ENCODE measurements at regions not wholly inside any gene's neighbourhood (a gene's known extent, or its start where the extent isn't known, plus 50 kb on each side); places are given as distances from the start of the nearest gene placed in this dataset.

DNA sequence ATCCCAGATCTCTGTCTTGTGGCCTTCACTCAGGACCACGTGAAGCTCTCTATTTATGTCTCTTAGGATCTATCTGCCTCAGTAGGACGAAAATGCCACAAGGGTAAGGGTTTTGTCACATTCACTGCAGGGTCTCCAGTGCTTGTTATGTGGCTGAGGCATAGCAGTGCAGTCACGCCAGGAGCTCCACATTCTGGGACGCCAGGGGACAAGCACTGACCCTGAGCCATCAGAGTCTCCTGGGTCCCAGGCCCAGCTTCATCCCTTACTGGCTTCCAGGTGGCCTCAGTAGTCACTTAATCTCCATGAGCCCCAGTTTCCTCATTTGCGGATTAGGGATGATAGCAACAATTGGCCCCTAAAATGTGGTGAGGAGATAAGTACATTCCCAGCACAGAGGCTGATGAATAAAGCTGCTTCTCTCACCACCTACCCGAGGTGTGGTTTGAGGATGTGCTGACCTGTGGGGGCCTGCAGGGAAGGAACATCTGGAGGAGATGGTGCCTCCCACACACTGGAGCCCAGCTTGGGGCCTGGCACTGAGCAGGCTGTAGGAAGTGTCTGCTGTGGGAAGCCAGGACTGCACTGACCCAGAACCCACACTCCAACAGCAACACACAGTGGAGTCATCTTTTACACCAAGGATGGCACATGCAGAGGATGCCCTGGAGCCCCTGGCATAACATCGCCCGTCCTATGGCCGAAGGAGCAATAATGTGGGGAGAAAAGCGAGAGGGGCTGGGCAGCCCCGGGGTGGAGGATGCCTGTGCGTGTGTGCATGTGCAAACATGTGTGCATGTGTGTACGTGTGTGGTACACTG is 93.2 kb upstream of the IQSEC1 start:
- Histone ChIP-seq H3K9me2 (replicated peaks; ENCODE audit: control insufficient read depth, low read length) (no peaks in the 10 kb centered on the region), H3K36me3 (ENCODE audit: control insufficient read depth, low read length) (no peaks in the 10 kb centered on the region), H3K27ac (ENCODE audit: low read depth, low read length) (no peak overlapping the region), H3K9me3 (ENCODE audit: control insufficient read depth, insufficient read depth, low read length) (no peaks in the 10 kb centered on the region), H4K20me1 (ENCODE audit: control insufficient read depth, insufficient read depth, low read depth, low read length) (no peaks in the 10 kb centered on the region), H3K4me1 (ENCODE audit: control insufficient read depth, low read length) (no peaks in the 10 kb centered on the region), H3K4me2 (ENCODE audit: low read length) (no peak overlapping the region), H3K79me2 (ENCODE audit: control insufficient read depth, low read length) (no peaks in the 10 kb centered on the region), H3K4me3 (ENCODE audit: low read length) (no peak overlapping the region), H3K27me3 (ENCODE audit: control insufficient read depth, low read length) (0 out of 2 replicates have a peak, but pooled peaks cover 4% of the 10 kb centered on the region), H3F3A (ENCODE audit: control insufficient read depth, insufficient read depth) (no peaks in the 10 kb centered on the region)
- no peak for TF ChIP-seq EZH2phosphoT487 (IDR thresholded peaks at IDR 0.05; ENCODE audit: borderline replicate concordance, low read length)
- TF ChIP-seq, protein P1, sequence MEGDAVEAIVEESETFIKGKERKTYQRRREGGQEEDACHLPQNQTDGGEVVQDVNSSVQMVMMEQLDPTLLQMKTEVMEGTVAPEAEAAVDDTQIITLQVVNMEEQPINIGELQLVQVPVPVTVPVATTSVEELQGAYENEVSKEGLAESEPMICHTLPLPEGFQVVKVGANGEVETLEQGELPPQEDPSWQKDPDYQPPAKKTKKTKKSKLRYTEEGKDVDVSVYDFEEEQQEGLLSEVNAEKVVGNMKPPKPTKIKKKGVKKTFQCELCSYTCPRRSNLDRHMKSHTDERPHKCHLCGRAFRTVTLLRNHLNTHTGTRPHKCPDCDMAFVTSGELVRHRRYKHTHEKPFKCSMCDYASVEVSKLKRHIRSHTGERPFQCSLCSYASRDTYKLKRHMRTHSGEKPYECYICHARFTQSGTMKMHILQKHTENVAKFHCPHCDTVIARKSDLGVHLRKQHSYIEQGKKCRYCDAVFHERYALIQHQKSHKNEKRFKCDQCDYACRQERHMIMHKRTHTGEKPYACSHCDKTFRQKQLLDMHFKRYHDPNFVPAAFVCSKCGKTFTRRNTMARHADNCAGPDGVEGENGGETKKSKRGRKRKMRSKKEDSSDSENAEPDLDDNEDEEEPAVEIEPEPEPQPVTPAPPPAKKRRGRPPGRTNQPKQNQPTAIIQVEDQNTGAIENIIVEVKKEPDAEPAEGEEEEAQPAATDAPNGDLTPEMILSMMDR (IDR thresholded peaks at IDR 0.05; ENCODE audit: low read depth, low read length, poor library complexity, severe bottlenecking): no peak

DNA sequence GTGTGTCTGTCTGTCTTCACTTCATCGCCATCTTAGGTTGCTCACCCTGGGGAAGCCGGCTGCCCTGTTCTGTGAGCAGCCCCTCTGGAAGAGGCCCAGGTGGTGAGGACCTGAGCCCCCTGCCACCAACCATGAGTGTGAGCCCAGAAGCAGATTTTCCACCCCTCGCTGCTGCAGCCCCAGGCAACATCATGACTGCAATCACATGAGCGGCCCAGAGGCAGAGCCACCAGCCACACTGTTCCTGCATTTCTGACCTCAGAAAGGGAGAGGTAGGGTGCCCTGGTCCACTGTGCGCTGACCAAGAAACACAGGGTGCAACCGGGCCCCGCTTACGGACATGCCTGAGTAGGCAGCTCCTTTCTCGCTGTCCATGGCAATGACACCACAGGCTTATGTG is 92.3 kb upstream of the IQSEC1 start:
- Histone ChIP-seq H3K9me2 (replicated peaks; ENCODE audit: control insufficient read depth, low read length) (no peaks in the 10 kb centered on the region), H3K27me3 (ENCODE audit: control insufficient read depth, low read length) (no peaks in the 10 kb centered on the region), H3K79me2 (ENCODE audit: control insufficient read depth, low read length) (no peaks in the 10 kb centered on the region), H3K4me1 (ENCODE audit: control insufficient read depth, low read length) (no peaks in the 10 kb centered on the region), H4K20me1 (ENCODE audit: control insufficient read depth, insufficient read depth, low read depth, low read length) (no peaks in the 10 kb centered on the region), H3K36me3 (ENCODE audit: control insufficient read depth, low read length) (no peaks in the 10 kb centered on the region), H3K4me3 (ENCODE audit: low read length) (no peak overlapping the region), H3K9me3 (ENCODE audit: control insufficient read depth, insufficient read depth, low read length) (no peaks in the 10 kb centered on the region), H3F3A (ENCODE audit: control insufficient read depth, insufficient read depth) (no peaks in the 10 kb centered on the region), H3K4me2 (ENCODE audit: low read length) (no peak overlapping the region), H3K27ac (ENCODE audit: low read depth, low read length) (no peak overlapping the region)
- no peak for TF ChIP-seq EZH2phosphoT487 (IDR thresholded peaks at IDR 0.05; ENCODE audit: borderline replicate concordance, low read length)
- TF ChIP-seq, protein P1 (IDR thresholded peaks at IDR 0.05; ENCODE audit: low read depth, low read length, poor library complexity, severe bottlenecking): no peak

DNA sequence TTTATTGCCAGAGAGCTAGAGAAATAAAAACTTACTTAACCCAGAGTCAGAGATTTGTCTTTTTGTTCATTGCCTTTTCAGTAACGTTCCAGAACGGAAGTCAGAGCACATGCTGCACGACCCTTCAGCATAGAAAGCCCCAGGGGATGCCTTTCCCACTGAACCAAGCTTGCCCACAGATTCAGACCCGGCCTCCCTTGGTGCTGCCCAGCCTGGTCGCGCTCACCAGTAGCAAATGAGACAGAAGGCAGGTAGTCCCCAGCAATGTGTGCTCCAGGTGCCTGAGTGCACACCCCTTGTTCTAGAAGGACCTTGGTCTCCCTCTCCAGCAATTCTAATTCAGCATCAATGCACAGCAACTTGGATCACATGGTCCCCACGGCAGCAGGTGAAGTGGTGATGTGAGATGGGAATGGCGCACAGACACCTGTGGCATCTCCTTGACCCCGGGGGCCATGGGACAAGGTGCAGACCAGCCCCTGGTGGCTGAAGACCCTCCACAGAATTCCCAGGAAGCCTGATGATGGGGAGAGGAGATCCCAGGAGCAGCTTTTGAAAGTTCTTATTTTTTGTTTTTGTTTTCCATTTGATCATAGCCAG is 91.8 kb upstream of the IQSEC1 start:
- H3F3A ChIP-seq (ENCODE audit: control insufficient read depth, insufficient read depth): no peaks in the 10 kb centered on the region
- no peaks in the 10 kb centered on the region for H3K9me3 ChIP-seq (ENCODE audit: control insufficient read depth, insufficient read depth, low read length)
- H3K79me2 ChIP-seq (ENCODE audit: control insufficient read depth, low read length): no peaks in the 10 kb centered on the region
- H3K27me3 ChIP-seq (ENCODE audit: control insufficient read depth, low read length): no peaks in the 10 kb centered on the region
- no peaks in the 10 kb centered on the region for H3K9me2 ChIP-seq (replicated peaks; ENCODE audit: control insufficient read depth, low read length)
- H4K20me1 ChIP-seq (ENCODE audit: control insufficient read depth, insufficient read depth, low read depth, low read length): no peaks in the 10 kb centered on the region
- no peak for TF ChIP-seq EZH2phosphoT487 (IDR thresholded peaks at IDR 0.05; ENCODE audit: borderline replicate concordance, low read length)
- TF ChIP-seq, protein P1 (IDR thresholded peaks at IDR 0.05; ENCODE audit: low read depth, low read length, poor library complexity, severe bottlenecking): no peak
- H3K27ac ChIP-seq (ENCODE audit: low read depth, low read length): no peak overlapping the region
- H3K4me1 ChIP-seq (ENCODE audit: control insufficient read depth, low read length): no peaks in the 10 kb centered on the region
- no peak overlapping the region for H3K4me3 ChIP-seq (ENCODE audit: low read length)
- H3K36me3 ChIP-seq (ENCODE audit: control insufficient read depth, low read length): no peaks in the 10 kb centered on the region
- H3K4me2 ChIP-seq (ENCODE audit: low read length): no peak overlapping the region
